ENCODE measurements at regions not wholly inside any gene's neighbourhood (a gene's known extent, or its start where the extent isn't known, plus 50 kb on each side); places are given as distances from the start of the nearest gene placed in this dataset.
"Not testable (repeated sequence)": the region's sequence is repeated elsewhere in the genome, so short reads cannot be mapped to it uniquely, and the experiment has no call there.

GRCh38 chr1:166629946-166630345 lies 209.3 kb upstream of the POGK start:
- Histone ChIP-seq H4K8ac (ENCODE audit: low read length) (no peak overlapping the region), H3K27ac (ENCODE audit: low read length, poor library complexity, severe bottlenecking) (no peak overlapping the region), H3K9me3 (ENCODE audit: control insufficient read depth, low read length) (no peaks in the 10 kb centered on the region), H2BK12ac (ENCODE audit: low read length in 2 of 2) (no peak overlapping the region), H3K4me2 (ENCODE audit: low read length, poor library complexity, severe bottlenecking) (no peak overlapping the region), H3K14ac (ENCODE audit: low read length in 2 of 2) (no peak overlapping the region), H3K23ac (ENCODE audit: low read length in 2 of 2) (no peak overlapping the region), H3K27me3 (ENCODE audit: control insufficient read depth in 1 of 2, insufficient read depth in 1 of 2, low read length in 2 of 2) (no peaks in the 10 kb centered on the region), H3K18ac (ENCODE audit: low read depth in 1 of 2, low read length in 2 of 2) (no peak overlapping the region), H3K4me1 (ENCODE audit: control insufficient read depth, insufficient read depth, low read depth, low read length) (no peaks in the 10 kb centered on the region), H2AFZ (ENCODE audit: low read depth, low read length) (no peak overlapping the region), H4K91ac (ENCODE audit: low read length) (no peak overlapping the region), H2BK15ac (ENCODE audit: low read depth, poor library complexity, severe bottlenecking) (no peak overlapping the region), H2AK5ac (ENCODE audit: low read length, severe bottlenecking) (no peak overlapping the region), H3K4me3 (ENCODE audit: insufficient read depth in 1 of 2, low read depth in 1 of 2, low read length in 2 of 2) (no peak overlapping the region), H3K4ac (ENCODE audit: low read depth in 1 of 2, low read length in 2 of 2) (no peak overlapping the region), H3K9ac (ENCODE audit: low read length) (no peak overlapping the region), H3K79me1 (replicated peaks; ENCODE audit: low read length, poor library complexity, severe bottlenecking) (no peaks in the 10 kb centered on the region), H3K36me3 (ENCODE audit: control insufficient read depth in 1 of 2, insufficient read depth in 2 of 2, low read depth in 1 of 2, low read length in 2 of 2) (no peaks in the 10 kb centered on the region), H2BK120ac (ENCODE audit: low read depth, low read length) (no peak overlapping the region), H2BK5ac (ENCODE audit: low read depth, low read length, poor library complexity, severe bottlenecking) (no peak overlapping the region)
- no peak for DNase-seq
- WGBS = no CpG with 5 or more reads among the region's 1 CpG

GRCh38 chr1:166630369-166630768 lies 208.9 kb upstream of the POGK start:
- no peak overlapping the region for H3K23ac ChIP-seq (ENCODE audit: low read length in 2 of 2)
- no peak overlapping the region for H3K9ac ChIP-seq (ENCODE audit: low read length)
- no peak overlapping the region for H4K91ac ChIP-seq (ENCODE audit: low read length)
- no peak overlapping the region for H4K8ac ChIP-seq (ENCODE audit: low read length)
- H3K4me3 ChIP-seq (ENCODE audit: insufficient read depth in 1 of 2, low read depth in 1 of 2, low read length in 2 of 2) = no peak overlapping the region
- H2BK120ac ChIP-seq (ENCODE audit: low read depth, low read length) = no peak overlapping the region
- no peak overlapping the region for H2AK5ac ChIP-seq (ENCODE audit: low read length, severe bottlenecking)
- no peak overlapping the region for H2BK5ac ChIP-seq (ENCODE audit: low read depth, low read length, poor library complexity, severe bottlenecking)
- H3K4me2 ChIP-seq (ENCODE audit: low read length, poor library complexity, severe bottlenecking) = no peak overlapping the region
- H3K27me3 ChIP-seq (ENCODE audit: control insufficient read depth in 1 of 2, insufficient read depth in 1 of 2, low read length in 2 of 2) = no peaks in the 10 kb centered on the region
- H2BK15ac ChIP-seq (ENCODE audit: low read depth, poor library complexity, severe bottlenecking) = no peak overlapping the region
- H2AFZ ChIP-seq (ENCODE audit: low read depth, low read length) = no peak overlapping the region
- WGBS = 70% methylated on average over 2 of the region's 2 CpGs
- no peaks in the 10 kb centered on the region for H3K79me1 ChIP-seq (replicated peaks; ENCODE audit: low read length, poor library complexity, severe bottlenecking)
- H2BK12ac ChIP-seq (ENCODE audit: low read length in 2 of 2) = no peak overlapping the region
- no peaks in the 10 kb centered on the region for H3K4me1 ChIP-seq (ENCODE audit: control insufficient read depth, insufficient read depth, low read depth, low read length)
- no peaks in the 10 kb centered on the region for H3K36me3 ChIP-seq (ENCODE audit: control insufficient read depth in 1 of 2, insufficient read depth in 2 of 2, low read depth in 1 of 2, low read length in 2 of 2)
- no peak overlapping the region for H3K18ac ChIP-seq (ENCODE audit: low read depth in 1 of 2, low read length in 2 of 2)
- H3K27ac ChIP-seq (ENCODE audit: low read length, poor library complexity, severe bottlenecking) = no peak overlapping the region
- no peak for DNase-seq
- H3K9me3 ChIP-seq (ENCODE audit: control insufficient read depth, low read length) = no peaks in the 10 kb centered on the region
- no peak overlapping the region for H3K14ac ChIP-seq (ENCODE audit: low read length in 2 of 2)
- no peak overlapping the region for H3K4ac ChIP-seq (ENCODE audit: low read depth in 1 of 2, low read length in 2 of 2)

DNA sequence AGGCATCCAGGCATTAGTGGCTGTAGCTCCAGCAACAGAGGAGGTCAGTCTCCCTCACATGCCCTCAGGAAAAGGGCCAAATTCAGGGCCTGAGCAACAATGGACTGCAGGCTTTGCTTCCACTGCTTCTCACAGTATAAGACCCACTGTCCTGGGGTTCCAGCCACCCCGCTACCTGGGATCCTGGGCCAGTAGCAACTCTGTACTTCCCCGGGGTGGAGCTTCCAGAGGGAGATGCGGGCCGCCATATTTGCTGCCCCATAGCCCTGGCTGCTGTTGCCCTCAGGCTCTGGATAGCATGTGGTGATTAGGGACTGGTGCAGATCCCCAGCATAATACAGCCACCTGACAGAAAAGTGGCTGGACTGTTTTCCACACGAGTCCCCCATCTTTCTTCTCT lies 201.1 kb upstream of the POGK start:
- Histone ChIP-seq H3K9me3 (ENCODE audit: control insufficient read depth, low read length) (no peaks in the 10 kb centered on the region), H2BK15ac (ENCODE audit: low read depth, poor library complexity, severe bottlenecking) (no peak overlapping the region), H3K4me1 (ENCODE audit: control insufficient read depth, insufficient read depth, low read depth, low read length) (no peaks in the 10 kb centered on the region), H4K8ac (ENCODE audit: low read length) (no peak overlapping the region), H3K27me3 (ENCODE audit: control insufficient read depth in 1 of 2, insufficient read depth in 1 of 2, low read length in 2 of 2) (no peaks in the 10 kb centered on the region), H2AK5ac (ENCODE audit: low read length, severe bottlenecking) (no peak overlapping the region), H3K36me3 (ENCODE audit: control insufficient read depth in 1 of 2, insufficient read depth in 2 of 2, low read depth in 1 of 2, low read length in 2 of 2) (no peaks in the 10 kb centered on the region), H3K4ac (ENCODE audit: low read depth in 1 of 2, low read length in 2 of 2) (no peak overlapping the region), H3K18ac (ENCODE audit: low read depth in 1 of 2, low read length in 2 of 2) (no peak overlapping the region), H4K91ac (ENCODE audit: low read length) (no peak overlapping the region), H3K9ac (ENCODE audit: low read length) (no peak overlapping the region), H2BK12ac (ENCODE audit: low read length in 2 of 2) (no peak overlapping the region), H3K79me1 (replicated peaks; ENCODE audit: low read length, poor library complexity, severe bottlenecking) (no peaks in the 10 kb centered on the region), H3K4me2 (ENCODE audit: low read length, poor library complexity, severe bottlenecking) (no peak overlapping the region), H3K27ac (ENCODE audit: low read length, poor library complexity, severe bottlenecking) (no peak overlapping the region), H3K4me3 (ENCODE audit: insufficient read depth in 1 of 2, low read depth in 1 of 2, low read length in 2 of 2) (no peak overlapping the region), H2AFZ (ENCODE audit: low read depth, low read length) (no peak overlapping the region), H3K14ac (ENCODE audit: low read length in 2 of 2) (no peak overlapping the region), H2BK120ac (ENCODE audit: low read depth, low read length) (no peak overlapping the region), H3K23ac (ENCODE audit: low read length in 2 of 2) (no peak overlapping the region), H2BK5ac (ENCODE audit: low read depth, low read length, poor library complexity, severe bottlenecking) (no peak overlapping the region)
- WGBS = 72% methylated on average over 5 of the region's 5 CpGs
- DNase-seq = no peak

GRCh38 chr1:166657228-166657627 lies 182.0 kb upstream of the POGK start:
- not testable (repeated sequence) for H3K23ac ChIP-seq (ENCODE audit: low read length in 2 of 2); H2BK12ac ChIP-seq (ENCODE audit: low read length in 2 of 2); H2AK5ac ChIP-seq (ENCODE audit: low read length, severe bottlenecking); H2BK5ac ChIP-seq (ENCODE audit: low read depth, low read length, poor library complexity, severe bottlenecking); H2AFZ ChIP-seq (ENCODE audit: low read depth, low read length); H2BK15ac ChIP-seq (ENCODE audit: low read depth, poor library complexity, severe bottlenecking); DNase-seq; H3K79me1 ChIP-seq (replicated peaks; ENCODE audit: low read length, poor library complexity, severe bottlenecking); H3K14ac ChIP-seq (ENCODE audit: low read length in 2 of 2); H3K9ac ChIP-seq (ENCODE audit: low read length); H3K36me3 ChIP-seq (ENCODE audit: control insufficient read depth in 1 of 2, insufficient read depth in 2 of 2, low read depth in 1 of 2, low read length in 2 of 2); H3K18ac ChIP-seq (ENCODE audit: low read depth in 1 of 2, low read length in 2 of 2); H3K27me3 ChIP-seq (ENCODE audit: control insufficient read depth in 1 of 2, insufficient read depth in 1 of 2, low read length in 2 of 2); H3K9me3 ChIP-seq (ENCODE audit: control insufficient read depth, low read length); H3K4me2 ChIP-seq (ENCODE audit: low read length, poor library complexity, severe bottlenecking); H3K4me1 ChIP-seq (ENCODE audit: control insufficient read depth, insufficient read depth, low read depth, low read length); H3K4me3 ChIP-seq (ENCODE audit: insufficient read depth in 1 of 2, low read depth in 1 of 2, low read length in 2 of 2); H3K27ac ChIP-seq (ENCODE audit: low read length, poor library complexity, severe bottlenecking); H4K91ac ChIP-seq (ENCODE audit: low read length); H4K8ac ChIP-seq (ENCODE audit: low read length); H3K4ac ChIP-seq (ENCODE audit: low read depth in 1 of 2, low read length in 2 of 2); H2BK120ac ChIP-seq (ENCODE audit: low read depth, low read length)
- no CpG with 5 or more reads among the region's 2 CpGs for WGBS

Measured in mesenchymal stem cell (in vitro differentiated cells and primary cell).